GM13976 (cell line): ENCODE measurements at regions not wholly inside any gene's neighbourhood (a gene's known extent, or its start where the extent isn't known, plus 50 kb on each side); places are given as distances from the start of the nearest gene placed in this dataset.

Experiments used
- DNase-seq: peaks from one replicate; pipeline ENCODE4 v3.0.0; 2012; ENCODE audit warnings: low spot score
- in situ Hi-C: fragments of 300-500 bp; cut with MboI; formaldehyde crosslinking; loops from one replicate; pipeline ENCODE4 v1.12.0; 2022; ENCODE audit warnings: low sequenced_read_pairs, mixed read lengths, inconsistent platforms; ENCODE audit not compliant: unreplicated experiment
- TF ChIP-seq, protein P1 (sequence below): IDR thresholded peaks from 2 replicates; pipeline ENCODE4 v1.5.1; 2012; ENCODE audit warnings: borderline replicate concordance, mild to moderate bottlenecking; ENCODE audit not compliant: insufficient read depth; ENCODE audit errors: extremely low read depth, missing control alignments, control extremely low read depth

DNA sequence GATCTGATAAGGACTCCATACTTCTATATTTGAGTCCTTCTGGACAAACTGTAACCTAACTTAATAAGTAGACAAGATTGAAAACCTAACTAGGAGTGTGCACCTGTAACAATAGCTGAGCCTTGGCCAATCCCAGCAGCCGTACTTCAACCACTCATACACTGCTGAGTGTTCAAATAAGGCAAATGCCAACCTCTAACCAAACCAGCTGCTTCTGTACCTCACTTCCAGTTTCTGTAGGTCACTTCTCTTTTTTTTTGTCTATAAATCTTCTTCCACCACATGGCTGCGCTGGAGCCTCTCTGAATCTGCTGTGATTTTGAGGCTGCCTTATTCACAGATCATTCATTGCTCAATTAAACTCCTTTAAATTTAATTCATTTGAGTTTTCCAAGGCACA, 753.2 kb downstream of the DNAJB9 start:
- TF ChIP-seq, protein P1, sequence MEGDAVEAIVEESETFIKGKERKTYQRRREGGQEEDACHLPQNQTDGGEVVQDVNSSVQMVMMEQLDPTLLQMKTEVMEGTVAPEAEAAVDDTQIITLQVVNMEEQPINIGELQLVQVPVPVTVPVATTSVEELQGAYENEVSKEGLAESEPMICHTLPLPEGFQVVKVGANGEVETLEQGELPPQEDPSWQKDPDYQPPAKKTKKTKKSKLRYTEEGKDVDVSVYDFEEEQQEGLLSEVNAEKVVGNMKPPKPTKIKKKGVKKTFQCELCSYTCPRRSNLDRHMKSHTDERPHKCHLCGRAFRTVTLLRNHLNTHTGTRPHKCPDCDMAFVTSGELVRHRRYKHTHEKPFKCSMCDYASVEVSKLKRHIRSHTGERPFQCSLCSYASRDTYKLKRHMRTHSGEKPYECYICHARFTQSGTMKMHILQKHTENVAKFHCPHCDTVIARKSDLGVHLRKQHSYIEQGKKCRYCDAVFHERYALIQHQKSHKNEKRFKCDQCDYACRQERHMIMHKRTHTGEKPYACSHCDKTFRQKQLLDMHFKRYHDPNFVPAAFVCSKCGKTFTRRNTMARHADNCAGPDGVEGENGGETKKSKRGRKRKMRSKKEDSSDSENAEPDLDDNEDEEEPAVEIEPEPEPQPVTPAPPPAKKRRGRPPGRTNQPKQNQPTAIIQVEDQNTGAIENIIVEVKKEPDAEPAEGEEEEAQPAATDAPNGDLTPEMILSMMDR = no peak
- in situ Hi-C loops = no loop called here
- DNase-seq = no peak

GRCh38 chr7:109331423-109331822, 761.7 kb downstream of the DNAJB9 start:
- TF ChIP-seq, protein P1 = no peak
- in situ Hi-C loops = no loop called here
- no peak for DNase-seq

- in situ Hi-C loops = no loop called here
- no peak for DNase-seq
- TF ChIP-seq, protein P1 = no peak
Measured at GRCh38 chr7:109335951-109336350, 766.3 kb downstream of the DNAJB9 start.

DNA sequence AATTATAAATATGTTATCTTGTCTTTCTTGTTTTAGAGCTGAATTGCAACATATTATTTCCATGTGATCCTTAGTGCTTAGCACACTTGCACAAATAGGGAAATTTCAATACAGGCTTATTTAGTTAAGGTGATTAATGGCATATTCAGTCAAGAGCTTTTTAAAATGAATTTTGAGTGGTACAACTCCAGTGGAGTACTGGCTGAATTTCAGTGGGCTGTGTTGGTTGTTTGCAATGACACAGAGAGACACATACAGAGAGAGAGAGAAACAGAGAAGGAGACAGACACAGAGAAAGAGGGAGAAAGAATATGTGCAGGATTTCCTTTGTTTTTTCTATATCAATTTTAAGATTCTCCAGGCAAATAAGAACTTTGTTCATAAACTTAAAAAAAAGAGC, 766.9 kb downstream of the DNAJB9 start:
- in situ Hi-C loops = no loop called here
- TF ChIP-seq, protein P1 = no peak
- DNase-seq = no peak

GRCh38 chr7:109343678-109344077, 774.0 kb downstream of the DNAJB9 start:
- no peak for DNase-seq
- in situ Hi-C loops = no loop called here
- TF ChIP-seq, protein P1 = no peak

- no peak for DNase-seq
- TF ChIP-seq, protein P1 = no peak
- in situ Hi-C loops = no loop called here
Measured at GRCh38 chr7:109351493-109351892, 781.8 kb downstream of the DNAJB9 start.

- in situ Hi-C loops = no loop called here
- TF ChIP-seq, protein P1 = no peak
- DNase-seq = no peak
Measured at GRCh38 chr7:109354000-109354399, 784.3 kb downstream of the DNAJB9 start.
